ENCODE measurements at regions not wholly inside any gene's neighbourhood (a gene's known extent, or its start where the extent isn't known, plus 50 kb on each side); places are given as distances from the start of the nearest gene placed in this dataset.

GRCh38 chr12:102755266-102755665 lies 161.8 kb downstream of the PAH start:
- no peak overlapping the region for H3K4me3 Mint-ChIP-seq
- DNase-seq (ENCODE audit: low spot score in 2 of 2, unreplicated experiment in 2 of 2), result no peak
- H3K4me1 Mint-ChIP-seq, result peaks cover 4% of the 10 kb centered on the region
- no peaks in the 10 kb centered on the region for H3K9me3 Mint-ChIP-seq
- no peak for TF ChIP-seq CTCF (IDR thresholded peaks at IDR 0.05; ENCODE audit: unreplicated experiment)
- H3K27me3 Mint-ChIP-seq (ENCODE audit: low read depth), result peaks cover 18% of the 10 kb centered on the region
- H3K27ac Mint-ChIP-seq, result no peak overlapping the region
- no peaks in the 10 kb centered on the region for H3K36me3 Mint-ChIP-seq

DNA sequence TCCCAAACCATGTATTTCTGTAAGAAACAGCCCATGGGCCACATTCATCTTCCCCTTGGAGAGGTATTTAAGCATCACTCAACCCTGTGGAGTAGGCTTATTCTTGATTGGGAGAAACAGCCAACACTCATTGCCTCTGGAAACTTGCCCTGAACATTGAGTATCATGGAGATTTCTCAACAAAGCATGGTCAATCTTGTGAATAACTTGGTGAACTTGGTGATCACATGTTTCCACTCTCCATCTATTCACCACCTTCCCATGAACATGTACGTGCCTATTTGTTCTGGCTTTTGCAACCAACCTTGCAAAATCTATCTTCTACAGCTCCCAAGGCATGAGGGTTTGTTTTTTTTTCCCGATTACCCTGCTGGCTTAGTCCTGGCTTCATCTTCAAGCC lies 163.2 kb downstream of the PAH start:
- Mint-ChIP-seq H3K36me3 (no peaks in the 10 kb centered on the region), H3K27me3 (ENCODE audit: low read depth) (peaks cover 11% of the 10 kb centered on the region), H3K9me3 (no peaks in the 10 kb centered on the region), H3K4me1 (peaks cover 4% of the 10 kb centered on the region), H3K27ac (no peak overlapping the region), H3K4me3 (no peak overlapping the region)
- no peak for TF ChIP-seq CTCF (IDR thresholded peaks at IDR 0.05; ENCODE audit: unreplicated experiment)
- DNase-seq (ENCODE audit: low spot score in 2 of 2, unreplicated experiment in 2 of 2), result no peak

DNA sequence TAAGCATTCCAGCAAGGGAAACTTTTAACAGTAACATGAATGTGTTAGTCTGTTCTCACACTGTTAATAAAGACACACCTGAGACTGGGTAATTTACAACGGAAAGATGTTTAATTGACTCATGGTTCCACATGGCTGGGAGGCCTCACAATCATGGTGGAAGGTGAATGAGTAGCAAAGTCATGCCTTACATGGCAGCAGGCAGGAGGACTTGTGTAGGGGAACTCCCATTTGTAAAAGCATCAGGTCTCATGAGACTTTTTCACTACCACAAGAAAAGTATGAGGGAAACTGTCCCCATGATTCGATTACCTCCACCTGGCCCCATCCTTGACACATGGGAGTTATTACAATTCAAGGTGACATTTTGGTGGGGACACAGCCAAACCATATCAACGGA lies 168.3 kb downstream of the PAH start:
- Mint-ChIP-seq H3K4me3 (no peak overlapping the region), H3K9me3 (peaks cover 5% of the 10 kb centered on the region), H3K4me1 (peaks cover 6% of the 10 kb centered on the region), H3K36me3 (no peaks in the 10 kb centered on the region), H3K27me3 (ENCODE audit: low read depth) (peaks cover 3% of the 10 kb centered on the region), H3K27ac (no peak overlapping the region)
- DNase-seq (ENCODE audit: low spot score in 2 of 2, unreplicated experiment in 2 of 2), result no peak
- no peak for TF ChIP-seq CTCF (IDR thresholded peaks at IDR 0.05; ENCODE audit: unreplicated experiment)

DNA sequence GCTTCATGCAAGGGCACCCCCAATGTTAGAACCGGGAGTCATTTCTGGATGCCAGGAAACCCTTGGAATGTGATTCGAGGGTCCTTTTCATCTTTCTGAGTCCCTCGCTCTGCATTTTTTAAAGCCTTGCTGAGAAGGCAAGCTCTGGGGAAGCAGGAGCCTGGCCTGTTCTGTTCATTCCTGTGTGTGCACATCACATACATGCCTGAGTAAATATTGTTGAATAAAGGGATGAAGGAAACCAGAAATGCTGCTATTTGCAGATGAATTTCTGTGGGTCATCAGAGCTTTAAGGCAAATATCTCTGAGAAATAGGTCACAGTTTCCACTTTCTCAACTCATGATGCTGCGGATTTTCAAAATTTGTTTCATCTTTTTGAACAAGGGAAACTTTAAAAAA lies 170.1 kb downstream of the PAH start:
- Mint-ChIP-seq H3K27me3 (ENCODE audit: low read depth) (peaks cover 3% of the 10 kb centered on the region), H3K4me1 (peaks cover 6% of the 10 kb centered on the region), H3K36me3 (no peaks in the 10 kb centered on the region), H3K4me3 (no peak overlapping the region), H3K27ac (no peak overlapping the region), H3K9me3 (peaks cover 5% of the 10 kb centered on the region)
- no peak for DNase-seq (ENCODE audit: low spot score in 2 of 2, unreplicated experiment in 2 of 2)
- TF ChIP-seq CTCF (IDR thresholded peaks at IDR 0.05; ENCODE audit: unreplicated experiment), result no peak

- peaks cover 6% of the 10 kb centered on the region for H3K4me1 Mint-ChIP-seq
- no peaks in the 10 kb centered on the region for H3K36me3 Mint-ChIP-seq
- H3K4me3 Mint-ChIP-seq, result no peak overlapping the region
- H3K27me3 Mint-ChIP-seq (ENCODE audit: low read depth), result peaks cover 1% of the 10 kb centered on the region
- TF ChIP-seq CTCF (IDR thresholded peaks at IDR 0.05; ENCODE audit: unreplicated experiment), result no peak
- peaks cover 5% of the 10 kb centered on the region for H3K9me3 Mint-ChIP-seq
- DNase-seq (ENCODE audit: low spot score in 2 of 2, unreplicated experiment in 2 of 2), result no peak
- no peak overlapping the region for H3K27ac Mint-ChIP-seq
Measured at GRCh38 chr12:102745971-102746600, 171.0 kb downstream of the PAH start.

DNA sequence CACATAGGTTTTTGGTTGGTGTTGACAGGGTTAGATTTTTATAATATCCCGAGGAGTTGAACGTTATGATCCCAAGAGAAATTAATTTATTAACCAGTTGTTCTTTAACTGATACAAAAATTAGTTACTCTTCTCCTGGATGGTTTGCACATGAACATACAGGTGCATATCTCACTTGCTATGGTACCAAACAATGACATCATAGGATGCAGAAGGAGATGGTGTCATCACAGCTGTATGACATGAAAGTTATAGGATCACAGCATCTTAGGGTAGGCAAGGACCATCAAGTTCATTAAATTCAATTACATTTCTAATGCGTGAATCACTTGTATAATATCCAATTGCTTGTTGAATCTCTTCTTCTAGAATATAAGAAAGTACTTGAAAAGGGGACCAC lies 175.8 kb downstream of the PAH start:
- Mint-ChIP-seq H3K27ac (no peak overlapping the region), H3K4me1 (peaks cover 17% of the 10 kb centered on the region), H3K9me3 (peaks cover 10% of the 10 kb centered on the region), H3K27me3 (ENCODE audit: low read depth) (no peaks in the 10 kb centered on the region), H3K4me3 (no peak overlapping the region), H3K36me3 (no peaks in the 10 kb centered on the region)
- TF ChIP-seq CTCF (IDR thresholded peaks at IDR 0.05; ENCODE audit: unreplicated experiment), result no peak
- DNase-seq (ENCODE audit: low spot score in 2 of 2, unreplicated experiment in 2 of 2), result no peak

Data from mesothelial cell of epicardium (in vitro differentiated cells).